Body of pancreas (tissue), 4 donors: ENCODE measurements at regions not wholly inside any gene's neighbourhood (a gene's known extent, or its start where the extent isn't known, plus 50 kb on each side); places are given as distances from the start of the nearest gene placed in this dataset.

Experiments used
- POLR2A ChIP-seq, 3 donors: fragments of 450-650 bp; IDR thresholded peaks; one replicate each; pipeline ENCODE4 v1.6.1; 2016; ENCODE audit warnings: antibody characterized with exemption in 3 of 3, mild to moderate bottlenecking in 2 of 3
- TF ChIP-seq, protein P1 (sequence below), 7 experiments: fragments of 450-650 bp in 4 of 7; fragments of 200-600 bp in 3 of 7; sonication (generic) in 3 of 7; IDR thresholded peaks; one replicate each; pipeline ENCODE4 v1.5.1; 2016 to 2019; ENCODE audit warnings: antibody characterized with exemption in 7 of 7

DNA sequence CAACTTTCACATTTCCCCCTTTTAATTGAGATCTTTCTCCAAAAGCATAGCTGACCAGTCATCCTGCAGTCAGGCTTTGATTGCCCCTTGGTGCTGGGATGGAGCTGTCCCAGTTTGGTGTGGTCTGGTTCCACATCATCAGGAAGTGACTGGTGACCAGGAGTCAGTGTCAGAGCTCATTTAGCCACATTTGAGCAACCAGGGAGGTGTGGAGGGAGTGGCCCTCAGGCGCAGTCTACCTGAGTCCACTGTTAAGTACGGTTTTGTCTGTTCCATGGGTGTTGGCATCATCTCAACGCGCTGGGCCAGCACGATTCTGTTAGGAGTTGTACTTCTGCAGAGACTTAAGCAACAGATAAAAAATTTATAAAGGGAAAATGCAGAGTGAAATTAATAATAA lies 52.6 kb downstream of the RGS12 start:
- TF ChIP-seq, protein P1, sequence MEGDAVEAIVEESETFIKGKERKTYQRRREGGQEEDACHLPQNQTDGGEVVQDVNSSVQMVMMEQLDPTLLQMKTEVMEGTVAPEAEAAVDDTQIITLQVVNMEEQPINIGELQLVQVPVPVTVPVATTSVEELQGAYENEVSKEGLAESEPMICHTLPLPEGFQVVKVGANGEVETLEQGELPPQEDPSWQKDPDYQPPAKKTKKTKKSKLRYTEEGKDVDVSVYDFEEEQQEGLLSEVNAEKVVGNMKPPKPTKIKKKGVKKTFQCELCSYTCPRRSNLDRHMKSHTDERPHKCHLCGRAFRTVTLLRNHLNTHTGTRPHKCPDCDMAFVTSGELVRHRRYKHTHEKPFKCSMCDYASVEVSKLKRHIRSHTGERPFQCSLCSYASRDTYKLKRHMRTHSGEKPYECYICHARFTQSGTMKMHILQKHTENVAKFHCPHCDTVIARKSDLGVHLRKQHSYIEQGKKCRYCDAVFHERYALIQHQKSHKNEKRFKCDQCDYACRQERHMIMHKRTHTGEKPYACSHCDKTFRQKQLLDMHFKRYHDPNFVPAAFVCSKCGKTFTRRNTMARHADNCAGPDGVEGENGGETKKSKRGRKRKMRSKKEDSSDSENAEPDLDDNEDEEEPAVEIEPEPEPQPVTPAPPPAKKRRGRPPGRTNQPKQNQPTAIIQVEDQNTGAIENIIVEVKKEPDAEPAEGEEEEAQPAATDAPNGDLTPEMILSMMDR (IDR thresholded peaks at IDR 0.05) = no peak
- no peak for TF ChIP-seq POLR2A (IDR thresholded peaks at IDR 0.05)
